GM12892 (cell line): ENCODE measurements at regions not wholly inside any gene's neighbourhood (a gene's known extent, or its start where the extent isn't known, plus 50 kb on each side); places are given as distances from the start of the nearest gene placed in this dataset.

ENCODE experiments used
- POLR2A ChIP-seq: IDR thresholded peaks from 2 replicates; pipeline ENCODE4 v1.6.1; 2011; ENCODE audit warnings: low read depth, low read length, control low read depth
- POLR2AphosphoS5 ChIP-seq: IDR thresholded peaks from 2 replicates; pipeline ENCODE4 v1.6.1; 2011; ENCODE audit warnings: low read depth, low read length, control low read depth

DNA sequence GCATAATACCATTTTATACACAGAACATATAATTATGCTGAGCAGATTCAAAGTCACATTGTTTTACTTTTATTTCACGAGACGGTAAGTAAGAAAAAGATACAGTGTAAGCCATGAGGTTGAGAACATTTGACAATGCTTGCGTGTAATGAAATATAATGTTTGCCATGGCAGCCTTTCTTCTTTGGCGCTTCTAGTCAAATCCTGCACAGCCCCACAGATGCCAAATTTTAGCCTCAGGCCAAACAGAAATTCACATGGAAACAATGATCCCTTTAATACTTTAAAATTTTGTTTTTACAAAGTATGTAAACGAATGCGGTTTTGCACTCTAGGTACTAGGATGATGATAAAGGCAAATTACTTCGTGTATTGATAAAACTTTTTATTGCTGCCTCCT is 502.7 kb upstream of the SMIM31 start:
- TF ChIP-seq POLR2A (no peak), POLR2AphosphoS5 (no peak)
